Fibroblast of villous mesenchyme (primary cell): ENCODE measurements at regions not wholly inside any gene's neighbourhood (a gene's known extent, or its start where the extent isn't known, plus 50 kb on each side); places are given as distances from the start of the nearest gene placed in this dataset.

Experiments
- DNase-seq: peaks from one replicate; pipeline ENCODE4 v3.0.0-alpha.2; 2010; ENCODE audit warnings: low read depth
- H3K4me3 ChIP-seq: 2 replicates; pipeline ENCODE4 v1.5.1; 2011; ENCODE audit warnings: low read depth, mild to moderate bottlenecking, low read length
- TF ChIP-seq, protein P1 (sequence below): IDR thresholded peaks from 2 replicates; pipeline ENCODE4 v1.5.1; 2012; ENCODE audit warnings: low read depth, mild to moderate bottlenecking, low read length; ENCODE audit not compliant: insufficient read depth

DNA sequence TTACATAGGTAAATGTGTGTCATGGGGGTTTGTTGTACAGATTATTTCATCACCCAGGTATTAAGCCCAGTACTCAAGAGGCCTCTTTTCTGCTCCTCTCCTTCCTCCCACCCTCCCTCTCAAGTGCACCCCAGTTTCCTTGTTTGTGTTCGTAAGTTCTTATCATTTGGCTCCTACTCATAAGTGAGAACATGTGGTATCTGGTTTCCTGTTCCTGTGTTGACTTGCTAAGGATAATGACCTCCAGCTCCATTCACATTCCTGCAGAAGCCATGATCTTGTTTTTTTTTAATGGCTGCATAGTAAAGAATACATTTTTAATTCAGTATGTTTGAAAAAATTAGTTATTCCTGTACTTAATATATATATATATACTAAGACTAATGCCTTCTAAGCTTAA lies 107.7 kb downstream of the CLDN17 start:
- no peak overlapping the region for H3K4me3 ChIP-seq
- TF ChIP-seq, protein P1, sequence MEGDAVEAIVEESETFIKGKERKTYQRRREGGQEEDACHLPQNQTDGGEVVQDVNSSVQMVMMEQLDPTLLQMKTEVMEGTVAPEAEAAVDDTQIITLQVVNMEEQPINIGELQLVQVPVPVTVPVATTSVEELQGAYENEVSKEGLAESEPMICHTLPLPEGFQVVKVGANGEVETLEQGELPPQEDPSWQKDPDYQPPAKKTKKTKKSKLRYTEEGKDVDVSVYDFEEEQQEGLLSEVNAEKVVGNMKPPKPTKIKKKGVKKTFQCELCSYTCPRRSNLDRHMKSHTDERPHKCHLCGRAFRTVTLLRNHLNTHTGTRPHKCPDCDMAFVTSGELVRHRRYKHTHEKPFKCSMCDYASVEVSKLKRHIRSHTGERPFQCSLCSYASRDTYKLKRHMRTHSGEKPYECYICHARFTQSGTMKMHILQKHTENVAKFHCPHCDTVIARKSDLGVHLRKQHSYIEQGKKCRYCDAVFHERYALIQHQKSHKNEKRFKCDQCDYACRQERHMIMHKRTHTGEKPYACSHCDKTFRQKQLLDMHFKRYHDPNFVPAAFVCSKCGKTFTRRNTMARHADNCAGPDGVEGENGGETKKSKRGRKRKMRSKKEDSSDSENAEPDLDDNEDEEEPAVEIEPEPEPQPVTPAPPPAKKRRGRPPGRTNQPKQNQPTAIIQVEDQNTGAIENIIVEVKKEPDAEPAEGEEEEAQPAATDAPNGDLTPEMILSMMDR: no peak
- no peak for DNase-seq

DNA sequence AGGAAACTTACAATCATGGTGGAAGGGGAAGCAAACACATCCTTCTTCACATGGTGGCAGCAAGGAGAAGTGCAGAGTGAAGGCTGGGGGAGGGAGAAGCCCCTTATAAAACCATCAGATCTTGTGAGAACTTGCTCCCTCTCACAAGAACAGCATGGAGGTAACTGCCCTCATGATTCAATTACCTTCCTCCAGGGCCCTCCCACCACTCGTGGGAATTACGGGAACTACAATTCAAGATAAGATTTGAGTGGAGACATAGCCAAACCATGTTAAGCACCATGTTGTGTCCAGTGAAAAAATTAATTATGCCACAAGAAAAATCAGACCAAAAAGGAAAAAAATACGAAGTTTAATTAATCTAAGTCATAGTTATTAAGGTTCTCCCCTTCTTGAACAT lies 109.5 kb downstream of the CLDN17 start:
- no peak overlapping the region for H3K4me3 ChIP-seq
- TF ChIP-seq, protein P1: no peak
- DNase-seq: no peak

DNA sequence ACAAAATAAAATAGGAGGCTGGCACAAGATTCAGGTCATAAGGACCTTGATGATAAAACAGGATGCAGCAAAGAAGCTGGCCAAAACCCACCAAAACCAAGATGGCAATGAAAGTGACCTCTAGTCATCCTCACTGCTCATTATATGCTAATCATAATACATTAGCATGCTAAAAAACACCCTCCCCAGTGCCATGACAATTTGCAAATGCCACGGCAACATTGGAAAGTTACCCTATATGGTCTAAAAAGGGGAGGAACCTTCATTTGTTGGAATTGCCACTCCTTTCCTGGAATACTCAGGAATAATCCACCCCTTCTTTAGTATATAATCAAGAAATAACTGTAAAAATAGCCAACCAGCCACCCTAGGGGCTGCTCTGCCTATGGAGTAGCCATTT lies 108.8 kb upstream of the GRIK1 start:
- TF ChIP-seq, protein P1: no peak
- H3K4me3 ChIP-seq: no peak overlapping the region
- no peak for DNase-seq

DNA sequence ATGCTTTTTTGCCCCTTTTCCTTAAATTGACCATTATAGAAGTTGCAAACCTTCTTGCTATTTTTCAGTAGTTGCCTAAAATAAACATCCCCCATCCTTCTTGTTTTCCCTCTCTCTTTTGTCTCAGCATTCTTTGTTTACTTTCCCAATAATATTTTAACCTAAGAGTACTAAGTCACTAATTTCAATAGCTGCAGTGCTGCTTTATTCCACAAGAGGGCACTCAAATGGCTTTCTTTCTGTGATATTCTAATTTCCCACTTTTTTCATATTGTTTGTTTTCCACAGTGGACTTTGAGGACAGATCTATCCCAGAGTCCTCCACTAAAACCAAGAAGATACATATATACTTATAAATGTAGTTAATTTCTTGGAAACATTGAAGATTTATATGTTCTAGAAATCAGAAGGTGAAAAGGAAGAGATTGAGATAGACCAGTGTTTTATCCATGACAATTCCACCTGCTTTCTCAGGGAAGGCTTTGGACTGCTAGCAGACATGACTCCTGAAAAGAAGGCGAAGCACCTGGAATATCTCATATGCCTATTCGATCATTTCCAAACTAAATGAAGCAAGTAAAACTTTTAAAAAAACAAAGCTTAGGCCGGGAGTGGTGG lies 104.8 kb upstream of the GRIK1 start:
- no peak overlapping the region for H3K4me3 ChIP-seq
- peak; percentile 6 for DNase-seq
- TF ChIP-seq, protein P1: peak; percentile 74

DNA sequence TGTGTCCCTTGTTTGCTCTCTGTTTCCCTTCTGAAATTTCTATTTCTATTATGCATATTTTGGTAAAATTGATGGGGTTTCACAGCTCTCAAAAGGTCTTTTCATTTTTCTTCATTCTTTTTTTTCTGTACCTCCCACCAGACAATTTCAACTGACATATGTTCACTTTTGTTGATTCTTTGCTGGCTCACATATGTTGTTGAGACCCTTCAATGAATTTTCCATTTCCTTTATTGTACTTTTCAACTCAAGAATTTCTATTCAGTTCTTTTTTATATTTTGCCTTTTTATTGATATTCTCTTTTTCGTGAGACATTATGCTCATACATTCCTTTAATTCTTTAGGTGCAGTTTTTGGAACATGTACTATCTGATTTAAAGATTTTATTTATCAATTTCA lies 102.6 kb upstream of the GRIK1 start:
- H3K4me3 ChIP-seq: no peak overlapping the region
- TF ChIP-seq, protein P1: no peak
- DNase-seq: no peak

DNA sequence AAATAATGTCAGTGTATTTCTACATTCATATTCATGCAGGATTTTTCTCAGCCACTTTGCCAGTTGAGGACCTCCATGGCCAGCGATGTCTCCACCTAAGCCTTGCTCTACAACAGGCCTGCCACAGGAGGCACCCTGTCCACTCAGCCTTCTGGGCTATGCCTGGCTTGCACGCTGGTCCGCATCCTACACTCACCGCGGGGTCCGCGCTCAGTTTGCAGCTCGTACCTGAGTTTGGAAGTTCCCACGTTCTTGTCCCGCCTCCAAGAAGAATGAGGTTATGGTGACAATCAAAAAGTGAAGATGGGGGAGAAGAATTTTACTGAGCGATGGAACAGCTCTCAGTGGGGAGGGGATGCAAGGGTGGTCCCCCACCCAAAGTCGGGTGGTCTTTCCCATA lies 93.6 kb upstream of the GRIK1 start:
- no peak overlapping the region for H3K4me3 ChIP-seq
- TF ChIP-seq, protein P1: no peak
- DNase-seq: no peak

DNA sequence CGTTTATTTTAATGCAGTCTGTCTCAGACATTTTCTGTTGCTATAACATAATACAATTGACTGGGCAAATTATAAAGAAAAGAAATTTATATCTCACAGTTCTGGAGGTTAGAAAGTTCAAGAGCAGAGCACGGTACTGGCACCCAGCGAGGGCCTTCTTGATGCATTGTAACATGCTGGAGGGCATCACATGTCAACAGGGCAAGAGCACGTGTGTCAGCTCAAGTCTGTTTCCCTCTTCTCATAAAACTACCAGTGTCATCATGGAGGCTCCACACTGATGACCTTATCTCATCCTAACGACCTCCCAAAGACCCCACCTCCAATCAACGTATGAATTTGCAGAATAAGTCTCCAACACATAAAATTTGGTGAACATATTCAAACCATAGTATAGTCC lies 90.6 kb upstream of the GRIK1 start:
- H3K4me3 ChIP-seq: no peak overlapping the region
- DNase-seq: no peak
- TF ChIP-seq, protein P1: no peak
